ENCODE measurements at regions not wholly inside any gene's neighbourhood (a gene's known extent, or its start where the extent isn't known, plus 50 kb on each side); places are given as distances from the start of the nearest gene placed in this dataset.

- no peak for TF ChIP-seq CTCF (IDR thresholded peaks at IDR 0.05)
- TF ChIP-seq EZH2phosphoT487 (IDR thresholded peaks at IDR 0.05): no peak
Observed at GRCh38 chr11:134915881-134916280, 503.8 kb upstream of the B3GAT1 start.
